ENCODE measurements at regions not wholly inside any gene's neighbourhood (a gene's known extent, or its start where the extent isn't known, plus 50 kb on each side); places are given as distances from the start of the nearest gene placed in this dataset.

DNA sequence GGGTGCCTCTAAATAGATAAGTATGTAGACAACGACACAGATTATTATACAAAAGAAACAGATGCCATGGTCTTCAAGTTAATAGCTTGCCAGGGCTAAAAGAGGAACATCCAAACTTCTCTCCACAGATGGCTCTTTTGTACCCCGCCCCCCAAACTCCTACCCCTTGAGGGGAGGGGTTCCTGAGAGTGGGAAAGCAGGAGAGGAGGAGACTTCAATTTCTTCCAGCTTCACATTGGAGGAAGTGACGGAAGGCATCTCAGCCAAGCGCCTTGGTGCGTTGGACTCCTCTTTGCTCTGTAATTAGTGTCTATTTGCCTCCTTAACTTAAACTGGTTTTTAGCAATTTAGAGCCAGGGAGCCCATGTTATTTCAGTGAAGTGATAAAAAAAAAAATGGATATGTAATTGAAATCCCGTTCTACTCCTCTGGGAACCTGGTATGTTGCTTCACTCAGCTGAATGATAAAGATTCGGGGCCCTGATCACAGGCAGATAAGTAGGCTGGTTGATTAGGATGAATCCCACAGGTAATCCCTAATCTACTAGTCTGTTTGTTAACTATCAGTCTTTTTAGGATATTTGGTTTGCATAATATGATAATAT is 580.9 kb upstream of the CADM1 start:
- Histone ChIP-seq H2AFZ (no peak overlapping the region), H3K79me2 (ENCODE audit: insufficient read depth) (no peaks in the 10 kb centered on the region)
- WGBS, 2 experiments (ENCODE audit: low coverage in 1 of 2, low lambda C conversion rate in 2 of 2, missing lambda C conversion rate in 2 of 2): 15 to 29% methylated on average over 7 of the region's 7 CpGs

DNA sequence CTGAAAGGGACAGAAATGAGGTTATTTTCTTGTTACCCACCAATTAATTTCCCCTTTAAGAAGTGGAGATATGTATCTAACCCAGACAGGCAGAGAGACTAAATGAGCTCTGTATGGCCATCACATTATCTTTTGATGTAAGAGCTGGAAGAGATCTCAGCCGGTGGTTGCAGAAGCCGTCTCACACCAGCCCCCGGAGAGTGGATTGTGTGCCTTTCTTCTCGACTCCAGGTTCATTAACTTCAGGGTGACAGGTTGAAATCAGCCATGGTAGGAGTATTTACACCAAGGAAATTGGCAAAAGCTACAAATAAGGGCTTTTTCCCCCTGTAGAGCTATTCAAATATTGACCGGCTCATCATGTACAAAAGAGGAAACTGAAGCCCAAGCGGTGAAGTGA is 580.3 kb upstream of the CADM1 start:
- no peak overlapping the region for H2AFZ ChIP-seq
- H3K4me3 ChIP-seq: no peak overlapping the region
- no peaks in the 10 kb centered on the region for H3K9me3 ChIP-seq (ENCODE audit: low read depth)
- in situ Hi-C loops (cut with MboI): no loop called here
- WGBS, 2 experiments (ENCODE audit: low coverage in 1 of 2, low lambda C conversion rate in 2 of 2, missing lambda C conversion rate in 2 of 2): 41 to 46% methylated on average over 6 of the region's 6 CpGs
- no peaks in the 10 kb centered on the region for H3K36me3 ChIP-seq (ENCODE audit: low read depth)
- no peak overlapping the region for H3K4me2 ChIP-seq (ENCODE audit: unreplicated experiment)
- H3F3A ChIP-seq (ENCODE audit: insufficient read depth): no peaks in the 10 kb centered on the region
- no peak for TF ChIP-seq EZH2phosphoT487 (IDR thresholded peaks at IDR 0.05; ENCODE audit: insufficient read depth, low read depth)
- TF ChIP-seq EZH2 (IDR thresholded peaks at IDR 0.05; ENCODE audit: insufficient read depth, poor library complexity, severe bottlenecking): no peak
- no peaks in the 10 kb centered on the region for H3K79me2 ChIP-seq (ENCODE audit: insufficient read depth)
- H4K20me1 ChIP-seq (ENCODE audit: insufficient read depth): no peaks in the 10 kb centered on the region
- H3K27me3 ChIP-seq (replicated peaks; ENCODE audit: insufficient read depth): no peaks in the 10 kb centered on the region
- no peaks in the 10 kb centered on the region for H3K9me2 ChIP-seq (ENCODE audit: insufficient read depth)
- no peak for DNase-seq
- H3K4me1 ChIP-seq (ENCODE audit: insufficient read depth): no peaks in the 10 kb centered on the region
- no peak overlapping the region for H3K9ac ChIP-seq
- no peak overlapping the region for H3K27ac ChIP-seq

More for the DNA sequence above, 580.9 kb upstream of the CADM1 start:
- Histone ChIP-seq H3K9me3 (ENCODE audit: low read depth) (no peaks in the 10 kb centered on the region), H4K20me1 (ENCODE audit: insufficient read depth) (no peaks in the 10 kb centered on the region), H3K9me2 (ENCODE audit: insufficient read depth) (no peaks in the 10 kb centered on the region), H3K36me3 (ENCODE audit: low read depth) (no peaks in the 10 kb centered on the region), H3K9ac (no peak overlapping the region), H3K4me3 (no peak overlapping the region), H3F3A (ENCODE audit: insufficient read depth) (no peaks in the 10 kb centered on the region), H3K27me3 (replicated peaks; ENCODE audit: insufficient read depth) (no peaks in the 10 kb centered on the region), H3K27ac (no peak overlapping the region), H3K4me2 (ENCODE audit: unreplicated experiment) (no peak overlapping the region), H3K4me1 (ENCODE audit: insufficient read depth) (no peaks in the 10 kb centered on the region)
- no peak for DNase-seq
- TF ChIP-seq EZH2phosphoT487 (IDR thresholded peaks at IDR 0.05; ENCODE audit: insufficient read depth, low read depth) (no peak), EZH2 (IDR thresholded peaks at IDR 0.05; ENCODE audit: insufficient read depth, poor library complexity, severe bottlenecking) (no peak)
- in situ Hi-C loops (cut with MboI): no loop called here

DNA sequence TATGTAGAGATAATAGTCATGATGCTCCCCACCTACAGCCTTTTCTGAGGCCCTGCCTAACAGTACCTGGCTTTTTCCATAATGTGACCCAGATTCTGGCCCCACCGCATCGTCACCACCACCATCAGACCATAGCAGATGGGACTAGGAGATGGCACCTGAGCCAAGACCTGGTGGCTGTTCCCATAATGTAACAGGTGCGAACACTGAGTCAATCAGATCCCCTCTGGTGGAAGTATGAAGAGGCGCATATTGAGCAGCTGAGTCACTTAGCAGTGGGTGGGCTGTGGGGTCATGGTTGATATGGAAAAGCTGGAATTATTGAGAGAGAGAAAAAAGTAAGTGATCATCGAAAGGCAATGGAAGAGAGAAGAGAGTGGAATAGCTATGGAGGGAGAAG is 578.0 kb upstream of the CADM1 start:
- no peak overlapping the region for H3K4me3 ChIP-seq
- TF ChIP-seq EZH2phosphoT487 (IDR thresholded peaks at IDR 0.05; ENCODE audit: insufficient read depth, low read depth) (no peak), EZH2 (IDR thresholded peaks at IDR 0.05; ENCODE audit: insufficient read depth, poor library complexity, severe bottlenecking) (no peak)
- no peak overlapping the region for H3K4me2 ChIP-seq (ENCODE audit: unreplicated experiment)
- no peaks in the 10 kb centered on the region for H3K4me1 ChIP-seq (ENCODE audit: insufficient read depth)
- H3K9ac ChIP-seq: no peak overlapping the region
- in situ Hi-C loops (cut with MboI): no loop called here
- H4K20me1 ChIP-seq (ENCODE audit: insufficient read depth): no peaks in the 10 kb centered on the region
- no peak overlapping the region for H2AFZ ChIP-seq
- no peak overlapping the region for H3K27ac ChIP-seq
- no peak for DNase-seq
- H3K79me2 ChIP-seq (ENCODE audit: insufficient read depth): no peaks in the 10 kb centered on the region
- H3K36me3 ChIP-seq (ENCODE audit: low read depth): no peaks in the 10 kb centered on the region
- no peaks in the 10 kb centered on the region for H3K27me3 ChIP-seq (replicated peaks; ENCODE audit: insufficient read depth)
- H3K9me3 ChIP-seq (ENCODE audit: low read depth): no peaks in the 10 kb centered on the region
- H3F3A ChIP-seq (ENCODE audit: insufficient read depth): no peaks in the 10 kb centered on the region
- 45 to 51% methylated on average over 5 of the region's 5 CpGs for WGBS, 2 experiments (ENCODE audit: low coverage in 1 of 2, low lambda C conversion rate in 2 of 2, missing lambda C conversion rate in 2 of 2)
- H3K9me2 ChIP-seq (ENCODE audit: insufficient read depth): no peaks in the 10 kb centered on the region

DNA sequence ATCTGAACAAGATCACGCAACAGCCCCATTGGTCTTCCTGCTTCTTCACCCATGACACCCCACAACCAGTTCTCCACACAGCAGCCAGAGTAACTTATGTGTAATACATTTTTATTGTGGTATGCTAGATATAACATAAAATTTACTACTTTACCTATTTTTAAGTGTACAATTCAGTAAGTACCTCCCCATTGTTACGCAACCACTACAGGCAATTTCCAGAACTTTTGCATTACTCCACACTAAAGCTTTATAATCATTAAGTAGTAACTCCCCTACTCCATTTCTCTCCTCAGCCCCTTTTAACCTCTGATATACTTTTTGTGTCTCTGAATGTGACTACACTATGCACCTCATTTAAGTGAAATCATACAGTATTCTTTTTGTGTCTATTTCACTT is 575.4 kb upstream of the CADM1 start:
- Histone ChIP-seq H3K9me2 (ENCODE audit: insufficient read depth) (no peaks in the 10 kb centered on the region), H3K9ac (no peak overlapping the region), H3K4me1 (ENCODE audit: insufficient read depth) (no peaks in the 10 kb centered on the region), H3K27me3 (replicated peaks; ENCODE audit: insufficient read depth) (no peaks in the 10 kb centered on the region), H3K27ac (no peak overlapping the region), H3K4me3 (no peak overlapping the region), H3F3A (ENCODE audit: insufficient read depth) (no peaks in the 10 kb centered on the region), H3K4me2 (ENCODE audit: unreplicated experiment) (no peak overlapping the region), H3K36me3 (ENCODE audit: low read depth) (no peaks in the 10 kb centered on the region), H4K20me1 (ENCODE audit: insufficient read depth) (no peaks in the 10 kb centered on the region), H3K9me3 (ENCODE audit: low read depth) (no peaks in the 10 kb centered on the region), H2AFZ (no peak overlapping the region), H3K79me2 (ENCODE audit: insufficient read depth) (no peaks in the 10 kb centered on the region)
- DNase-seq: no peak
- WGBS, 2 experiments (ENCODE audit: low coverage in 1 of 2, low lambda C conversion rate in 2 of 2, missing lambda C conversion rate in 2 of 2): 36 to 49% methylated on average over 2 of the region's 2 CpGs
- in situ Hi-C loops (cut with MboI): no loop called here
- TF ChIP-seq EZH2phosphoT487 (IDR thresholded peaks at IDR 0.05; ENCODE audit: insufficient read depth, low read depth): no peak
- no peak for TF ChIP-seq EZH2 (IDR thresholded peaks at IDR 0.05; ENCODE audit: insufficient read depth, poor library complexity, severe bottlenecking)

All from GM23248 (cell line).